Activated CD8-positive, alpha-beta memory T cell treated with anti-CD3 and anti-CD28 coated beads, Interleukin-2, amount 50 U/mL, for 4 hours (primary cell): ENCODE measurements at regions not wholly inside any gene's neighbourhood (a gene's known extent, or its start where the extent isn't known, plus 50 kb on each side); places are given as distances from the start of the nearest gene placed in this dataset.

ENCODE experiments used
- DNase-seq: peaks from one replicate; pipeline ENCODE4 v3.0.0-alpha.2; 2020

- no peak for DNase-seq
These were observed 79.6 kb upstream of the MTPN start for GRCh38 chr7:136056651-136057231.

- DNase-seq: no peak
These were observed 78.1 kb upstream of the MTPN start for GRCh38 chr7:136055266-136055665.

- no peak for DNase-seq
These were observed 76.7 kb upstream of the MTPN start for GRCh38 chr7:136053689-136054485.

- no peak for DNase-seq
These were observed 74.2 kb upstream of the MTPN start for GRCh38 chr7:136051203-136051928.

GRCh38 chr7:136050462-136050847 is 73.3 kb upstream of the MTPN start:
- no peak for DNase-seq

GRCh38 chr7:136049818-136050461 is 72.8 kb upstream of the MTPN start:
- DNase-seq: no peak

- DNase-seq: no peak
These were observed 72.0 kb upstream of the MTPN start for GRCh38 chr7:136049117-136049516.

- DNase-seq: no peak
These were observed 69.4 kb upstream of the MTPN start for GRCh38 chr7:136046548-136046947.

- no peak for DNase-seq
These were observed 68.8 kb upstream of the MTPN start for GRCh38 chr7:136045992-136046391.

- no peak for DNase-seq
These were observed 68.0 kb upstream of the MTPN start for GRCh38 chr7:136045181-136045580.

- no peak for DNase-seq
These were observed 62.6 kb upstream of the MTPN start for GRCh38 chr7:136039577-136040345.

GRCh38 chr7:136036336-136036735 is 59.2 kb upstream of the MTPN start:
- no peak for DNase-seq

- no peak for DNase-seq
These were observed 57.0 kb upstream of the MTPN start for GRCh38 chr7:136034132-136034531.

GRCh38 chr7:136033413-136034031 is 56.4 kb upstream of the MTPN start:
- no peak for DNase-seq

GRCh38 chr7:136030867-136031318 is 53.7 kb upstream of the MTPN start:
- DNase-seq: no peak

GRCh38 chr7:136030330-136030729 is 53.2 kb upstream of the MTPN start:
- no peak for DNase-seq

- no peak for DNase-seq
These were observed 50.0 kb upstream of the MTPN start for GRCh38 chr7:136027160-136027559.
